ENCODE measurements at regions not wholly inside any gene's neighbourhood (a gene's known extent, or its start where the extent isn't known, plus 50 kb on each side); places are given as distances from the start of the nearest gene placed in this dataset.
"Not testable (repeated sequence)": the region's sequence is repeated elsewhere in the genome, so short reads cannot be mapped to it uniquely, and the experiment has no call there.

DNA sequence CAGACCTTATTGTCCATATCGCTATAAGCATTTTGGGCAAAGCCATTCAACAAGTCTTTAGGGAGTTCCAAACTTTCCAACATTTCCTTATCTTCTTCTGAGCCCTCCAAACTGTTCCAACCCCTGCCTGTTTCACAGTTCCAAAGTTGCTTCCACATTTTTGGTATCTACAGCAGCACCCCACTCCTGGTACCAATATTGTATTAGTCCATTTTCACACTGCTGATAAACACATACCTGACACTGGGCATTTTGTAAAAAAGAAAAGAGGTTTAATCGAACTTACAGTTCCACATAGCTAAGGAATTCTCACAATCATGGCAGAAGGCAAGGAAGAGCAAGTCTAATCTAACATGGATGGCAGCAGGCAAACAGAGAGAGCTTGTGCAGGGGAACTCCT lies 834.1 kb upstream of the GBE1 start:
- no peak for DNase-seq

DNA sequence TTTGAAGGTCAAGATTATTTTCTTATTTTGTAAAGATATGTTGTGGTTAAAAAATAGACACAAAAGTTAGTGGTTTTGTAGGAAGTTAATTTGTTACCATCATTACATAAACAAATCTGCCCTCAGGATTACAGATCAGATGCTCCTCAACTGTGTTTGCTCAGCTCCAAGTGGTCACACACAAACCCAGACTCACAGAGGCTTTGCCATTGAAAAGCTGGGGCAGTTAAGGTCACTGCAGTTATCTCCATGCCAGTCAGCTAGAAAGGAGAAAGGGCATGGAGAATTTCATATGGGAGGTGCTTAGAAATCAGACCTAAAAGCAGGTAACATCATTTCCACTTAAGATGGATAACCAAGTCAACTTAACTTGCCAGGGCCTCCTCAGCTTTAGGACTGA lies 825.7 kb upstream of the GBE1 start:
- no peak for DNase-seq

- no peak for DNase-seq
Observed at GRCh38 chr3:82586414-82586813, 825.0 kb upstream of the GBE1 start.

DNA sequence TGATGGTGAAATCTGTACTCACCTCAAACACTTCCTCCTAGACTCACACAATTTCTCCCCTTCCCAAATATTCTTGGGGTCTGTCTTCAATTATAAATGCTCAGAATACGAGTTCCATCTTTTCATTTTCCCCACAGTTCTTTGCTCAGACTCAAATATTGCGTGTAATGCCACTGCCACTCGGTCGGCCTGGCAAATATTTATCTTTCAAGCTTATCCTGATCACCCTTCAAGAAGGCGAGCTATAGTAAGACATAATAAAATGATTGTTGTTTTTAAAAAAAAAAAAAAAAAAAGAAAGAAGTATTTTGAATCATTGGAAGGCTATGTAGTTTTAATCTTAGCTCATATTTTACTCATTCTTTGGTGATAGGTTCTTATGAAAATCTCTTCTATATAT lies 824.6 kb upstream of the GBE1 start:
- not testable (repeated sequence) for DNase-seq

GRCh38 chr3:82585591-82585990 lies 824.1 kb upstream of the GBE1 start:
- DNase-seq, result not testable (repeated sequence)

GRCh38 chr3:82584861-82585260 lies 823.4 kb upstream of the GBE1 start:
- not testable (repeated sequence) for DNase-seq

DNA sequence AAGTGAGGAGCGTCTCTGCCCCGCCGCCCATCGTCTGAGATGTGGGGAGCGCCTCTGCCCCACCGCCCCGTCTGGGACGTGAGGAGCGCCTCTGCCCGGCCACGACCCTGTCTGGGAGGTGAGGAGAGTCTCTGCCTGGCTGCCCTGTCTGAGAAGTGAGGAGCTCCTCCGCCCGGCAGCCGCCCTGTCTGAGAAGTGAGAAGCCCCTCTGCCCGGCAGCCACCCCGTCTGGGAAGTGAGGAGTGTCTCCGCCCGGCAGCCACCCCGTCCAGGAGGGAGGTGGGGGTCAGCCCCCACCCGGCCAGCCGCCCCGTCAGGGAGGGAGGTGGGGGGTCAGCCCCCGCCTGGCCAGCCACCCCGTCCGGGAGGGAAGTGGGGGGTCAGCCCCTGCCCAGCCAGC lies 823.0 kb upstream of the GBE1 start:
- DNase-seq, result not testable (repeated sequence)

- DNase-seq, result no peak
Observed at GRCh38 chr3:82581350-82581749, 819.9 kb upstream of the GBE1 start.

DNA sequence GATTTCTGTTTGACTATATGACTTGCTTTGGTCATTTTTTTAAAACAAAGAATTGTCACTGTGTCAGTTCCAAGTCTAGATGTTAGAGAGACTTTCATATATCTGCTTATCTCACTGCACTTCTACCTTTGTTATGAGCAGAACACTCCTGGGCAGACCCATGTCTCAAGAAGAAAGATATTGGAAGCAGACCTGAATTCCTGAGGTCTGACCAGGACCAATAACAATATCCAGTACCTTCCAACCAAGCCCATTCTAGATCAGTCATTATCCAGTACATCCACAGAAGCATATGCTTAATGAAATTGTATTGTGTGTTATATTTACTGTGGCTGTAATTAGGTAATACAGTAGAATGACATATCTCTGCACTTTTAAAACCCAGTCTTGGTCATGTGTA lies 811.3 kb upstream of the GBE1 start:
- DNase-seq, result no peak

GRCh38 chr3:82568776-82569338 lies 807.4 kb upstream of the GBE1 start:
- DNase-seq, result no peak

DNA sequence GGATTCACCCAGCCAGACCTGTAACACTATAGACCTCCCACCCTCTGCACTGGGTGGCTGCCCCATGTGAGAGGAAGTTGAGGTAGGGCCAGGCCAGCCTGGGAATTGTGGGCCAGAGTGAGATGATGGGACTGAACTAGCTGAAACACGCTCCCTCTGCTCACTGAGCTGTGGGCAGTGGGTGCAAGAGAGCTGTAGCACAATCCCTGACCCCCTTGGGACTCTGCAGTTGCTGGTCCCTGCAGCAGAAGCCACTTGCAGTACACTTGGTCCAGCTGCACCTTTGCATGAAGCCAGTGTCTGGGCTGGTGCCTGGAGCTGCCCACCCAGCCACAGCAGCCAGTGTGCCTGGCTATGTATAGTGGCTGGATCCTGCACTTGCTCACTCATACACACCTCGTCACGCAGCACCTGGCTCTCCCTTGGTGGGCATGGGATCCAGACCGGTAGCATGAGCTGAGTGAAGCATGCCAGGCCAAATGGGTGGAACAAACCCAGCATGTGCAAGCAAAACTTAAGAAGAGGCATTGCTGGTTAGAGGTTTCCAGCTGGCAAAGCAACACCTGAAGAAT lies 805.7 kb upstream of the GBE1 start:
- no peak for DNase-seq

DNA sequence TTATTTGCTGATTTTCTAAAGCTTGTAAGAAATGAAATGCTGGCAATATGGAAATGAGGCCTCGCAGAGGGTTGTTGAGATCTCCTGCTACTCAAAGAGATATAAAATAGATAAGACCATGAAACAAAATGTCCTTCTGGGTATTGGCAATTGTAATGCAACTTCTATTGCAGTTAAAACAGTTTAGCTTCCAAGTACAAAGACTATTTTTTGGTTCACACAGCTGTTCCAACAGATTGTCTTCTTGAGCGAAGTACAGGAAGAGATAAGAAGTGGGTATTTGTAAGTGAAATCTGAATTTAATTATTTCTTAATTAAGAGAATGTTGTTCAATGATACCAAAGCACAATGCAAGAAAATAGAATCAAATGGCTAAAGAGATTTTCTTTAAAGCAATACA lies 801.5 kb upstream of the GBE1 start:
- DNase-seq, result no peak

DNA sequence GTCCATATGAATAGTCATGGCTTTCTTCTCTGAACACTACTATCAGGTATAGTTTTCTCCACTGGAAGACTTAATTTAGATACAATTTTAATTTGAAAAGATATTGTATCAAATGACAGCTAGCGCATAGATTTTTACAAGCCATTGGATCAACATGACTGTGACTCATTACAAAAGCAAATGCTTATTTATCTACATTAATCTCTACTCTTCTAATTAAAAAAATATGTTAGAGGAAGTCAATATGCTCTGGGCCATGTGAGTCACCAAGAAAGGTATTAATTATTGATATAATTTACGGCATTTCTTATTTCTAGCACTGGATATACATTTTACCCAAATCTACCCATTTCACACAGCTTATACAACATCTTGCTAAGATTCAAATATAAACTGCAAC lies 800.3 kb upstream of the GBE1 start:
- DNase-seq, result no peak

- DNase-seq, result no peak
Observed at GRCh38 chr3:82558081-82558480, 796.6 kb upstream of the GBE1 start.

DNA sequence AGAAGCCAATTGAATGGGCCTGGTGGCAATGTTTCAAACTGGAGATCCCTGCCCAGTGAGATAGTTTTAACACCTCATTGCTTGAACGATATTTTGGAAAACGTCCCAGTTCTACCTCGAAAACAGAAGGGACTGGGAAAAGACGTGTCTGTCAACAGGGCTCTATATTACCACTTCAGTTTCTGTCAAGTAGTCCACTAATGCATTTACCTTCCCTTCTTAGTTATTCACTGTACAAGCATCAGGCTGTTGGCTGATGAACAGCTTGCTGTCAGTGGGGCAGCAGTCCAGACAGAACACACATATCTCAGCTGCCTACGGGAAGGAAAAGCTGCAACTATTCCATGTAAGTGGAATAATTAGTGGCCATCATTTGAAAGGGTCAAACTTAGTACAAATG lies 794.7 kb upstream of the GBE1 start:
- no peak for DNase-seq

- not testable (repeated sequence) for DNase-seq
Observed at GRCh38 chr3:82542556-82542955, 781.1 kb upstream of the GBE1 start.

DNA sequence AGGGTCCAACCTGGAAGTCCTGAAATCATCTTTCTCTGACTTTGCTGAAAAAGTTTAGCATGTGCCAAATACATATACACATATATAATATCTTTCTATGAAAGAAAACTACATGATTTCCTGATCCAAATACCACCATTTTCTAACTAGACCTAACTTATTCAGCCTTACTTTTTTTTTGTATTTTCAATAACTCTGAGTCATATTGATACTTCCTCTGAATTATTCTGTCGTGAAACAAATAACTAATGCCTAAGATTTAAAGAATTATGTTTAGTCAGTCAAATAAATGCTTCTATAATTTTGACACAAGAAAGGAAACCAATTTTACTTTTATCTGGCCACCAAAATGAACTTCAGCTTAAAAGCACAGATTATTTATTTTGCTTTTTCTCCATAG lies 760.2 kb upstream of the GBE1 start:
- DNase-seq, result no peak

- DNase-seq, result no peak
Observed at GRCh38 chr3:82520846-82521245, 759.4 kb upstream of the GBE1 start.

DNA sequence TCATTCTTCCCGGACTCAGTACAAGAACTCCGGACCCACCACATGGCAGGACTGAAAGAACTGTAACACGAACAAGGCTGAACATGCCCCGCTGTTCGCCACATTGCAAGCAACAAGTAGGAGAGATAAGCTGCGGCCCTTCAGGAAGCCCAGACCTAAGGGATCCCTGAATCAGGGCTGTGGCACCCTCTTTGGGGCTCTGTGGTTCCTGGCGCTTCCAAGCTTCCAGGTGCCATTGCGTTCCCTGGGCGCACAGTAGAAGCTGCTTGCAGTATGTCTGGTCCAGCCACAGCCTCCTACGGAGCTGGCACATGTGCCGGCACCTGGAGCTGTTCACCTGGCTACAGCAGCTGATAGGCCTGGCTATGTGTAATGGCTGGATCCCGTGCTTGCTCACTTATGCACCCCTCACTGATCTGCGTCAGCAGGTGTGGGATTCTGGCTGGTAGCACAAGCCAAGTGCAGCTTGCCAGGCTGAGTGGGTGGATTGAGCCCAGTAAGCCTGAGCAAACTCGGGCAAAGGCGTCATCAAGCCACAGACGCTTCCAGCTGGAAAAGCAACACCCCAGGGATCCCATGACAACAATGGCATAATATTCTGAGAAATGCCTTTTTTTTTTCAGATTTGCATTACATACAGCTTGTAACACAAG lies 748.6 kb upstream of the GBE1 start:
- no peak for DNase-seq

DNA sequence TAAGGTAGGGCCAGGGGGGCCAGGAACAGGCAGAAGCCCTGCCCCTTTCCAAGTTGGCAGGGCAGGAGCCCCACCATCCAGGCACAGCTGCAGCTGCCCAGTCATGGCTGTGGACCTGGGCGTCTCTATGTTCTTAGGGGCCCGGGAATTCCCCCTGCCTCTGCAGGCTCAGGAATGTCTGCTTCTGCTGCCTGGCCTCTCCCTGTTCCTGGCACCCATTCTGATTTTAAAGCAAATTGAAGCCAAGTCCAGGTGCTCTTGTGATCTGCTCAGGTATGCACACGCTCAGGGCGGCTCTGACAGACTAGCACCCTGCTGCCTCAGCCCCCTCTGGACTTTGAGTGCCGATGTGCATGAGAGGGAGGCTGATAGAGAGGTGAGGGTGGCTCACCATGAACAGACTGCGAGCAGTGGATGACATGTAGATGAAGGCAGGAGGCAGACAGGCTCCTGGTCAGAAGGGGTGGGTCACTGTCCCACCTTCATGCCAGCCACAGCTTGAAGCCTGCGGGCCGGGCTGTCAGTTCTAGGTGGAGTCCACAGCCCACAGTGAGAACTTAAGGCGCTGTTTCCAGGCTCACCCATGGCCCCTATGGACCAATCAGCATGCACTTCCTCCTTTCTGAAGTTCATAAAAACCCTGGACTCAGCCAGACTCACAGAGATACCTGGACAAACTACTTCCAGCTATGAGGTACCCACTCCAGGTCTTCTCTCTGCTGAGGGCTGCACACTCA lies 747.8 kb upstream of the GBE1 start:
- no peak for DNase-seq

DNA sequence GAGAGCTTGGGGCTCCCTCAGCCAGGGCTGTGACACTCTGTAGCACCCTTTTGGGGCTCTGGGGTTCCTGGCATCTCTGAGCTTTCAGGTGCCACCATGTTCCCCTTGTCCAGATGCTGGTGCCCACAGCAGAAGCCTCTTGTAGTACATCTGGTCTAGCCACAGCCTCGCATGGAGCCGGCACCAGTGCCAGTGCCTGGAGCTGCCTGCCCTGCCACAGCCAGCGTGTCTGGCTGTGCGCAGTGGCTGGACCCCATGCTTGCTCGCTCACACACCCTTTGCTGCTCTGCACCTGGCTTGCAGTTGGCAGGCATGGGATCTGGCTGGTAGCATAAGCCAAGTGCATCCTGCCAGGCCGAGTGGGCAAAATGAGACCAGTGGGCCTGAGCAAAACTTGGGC lies 744.8 kb upstream of the GBE1 start:
- no peak for DNase-seq

DNA sequence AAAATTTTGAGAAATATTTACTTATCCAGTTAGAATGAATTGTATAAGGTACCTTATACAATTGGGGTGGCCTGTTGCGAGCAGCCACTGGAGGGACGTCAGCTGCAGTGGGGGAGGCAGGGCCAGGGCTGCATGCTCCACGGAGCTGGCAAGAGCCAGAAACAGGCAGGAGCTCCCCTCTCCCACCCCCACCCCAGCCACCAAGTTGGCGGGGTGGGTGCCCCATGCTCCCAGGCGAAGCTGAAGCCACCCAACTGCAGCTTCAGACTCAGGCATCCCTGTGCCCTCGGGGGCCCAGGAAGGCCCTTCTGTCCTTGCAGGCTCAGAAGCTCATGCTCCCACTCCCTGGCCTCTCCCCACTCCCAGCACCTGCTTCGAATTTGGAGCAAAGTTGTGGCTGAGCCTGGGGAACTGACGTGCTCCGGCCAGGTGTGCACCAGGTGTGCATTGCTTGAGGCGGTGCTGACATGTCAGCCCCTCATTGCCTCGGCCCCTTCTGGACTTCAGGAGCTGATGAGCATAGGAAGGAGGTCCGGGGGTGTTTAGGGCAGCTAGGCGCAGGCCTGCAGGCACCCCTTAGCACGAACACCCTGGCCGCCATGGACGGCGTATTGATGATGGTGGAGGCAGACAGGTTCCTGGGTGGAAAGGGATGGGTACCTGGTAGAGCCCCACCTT lies 743.8 kb upstream of the GBE1 start:
- no peak for DNase-seq

DNA sequence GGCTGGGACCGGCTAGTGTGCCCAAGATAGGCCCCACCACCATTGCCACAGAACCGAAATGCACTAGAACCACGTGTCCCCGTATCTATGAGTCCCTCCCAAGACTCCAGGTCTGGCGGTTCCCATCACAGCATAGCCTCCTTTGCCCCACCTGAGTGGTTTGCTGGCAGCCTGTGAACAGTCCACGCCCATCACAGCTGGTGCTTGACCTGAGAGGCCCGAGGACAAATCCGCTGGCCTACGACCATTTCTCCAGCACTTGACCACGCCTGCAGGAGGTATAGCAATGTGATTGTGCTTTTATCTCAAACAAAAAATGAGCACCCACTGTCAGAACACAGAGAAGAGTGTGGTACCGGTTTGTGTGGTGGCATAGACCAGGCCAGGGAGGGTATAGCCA lies 736.7 kb upstream of the GBE1 start:
- DNase-seq, result no peak

All from suppressor macrophage treated with lipopolysaccharide for 1 hour (primary cell).